ENCODE measurements at regions not wholly inside any gene's neighbourhood (a gene's known extent, or its start where the extent isn't known, plus 50 kb on each side); places are given as distances from the start of the nearest gene placed in this dataset.

DNA sequence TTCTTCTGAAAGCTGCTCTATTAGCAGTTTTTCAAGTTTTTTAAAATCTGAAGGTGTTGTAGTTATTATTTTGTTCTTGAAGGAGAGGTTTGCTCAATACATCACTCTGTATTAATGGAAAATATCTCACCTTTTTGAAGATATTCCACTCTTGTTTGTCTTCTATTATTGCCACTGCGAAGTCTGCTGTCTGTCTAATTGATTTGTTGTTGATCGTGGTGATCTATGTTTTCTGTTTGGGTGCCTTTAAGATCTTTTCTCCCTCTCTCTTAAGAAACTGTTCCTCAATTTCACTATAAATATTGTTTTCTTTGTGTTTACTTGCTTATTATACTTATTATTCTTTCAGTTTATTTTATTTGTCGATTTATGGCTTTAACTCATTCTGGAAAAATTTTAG is 64.9 kb upstream of the FZD8 start:
- TF ChIP-seq POLR2AphosphoS5 (IDR thresholded peaks at IDR 0.05; ENCODE audit: low read depth, low read length) (no peak), CTCF (IDR thresholded peaks at IDR 0.05; ENCODE audit: control extremely low read depth in 1 of 3, insufficient read depth in 1 of 3, low read depth in 1 of 3, low read length in 3 of 3) (no peak), TAF1 (IDR thresholded peaks at IDR 0.05; ENCODE audit: low read depth, low read length) (no peak), JUND (IDR thresholded peaks at IDR 0.05; ENCODE audit: low read length) (no peak), EP300 (IDR thresholded peaks at IDR 0.05; ENCODE audit: borderline replicate concordance in 1 of 2, low read depth in 2 of 2, low read length in 2 of 2) (no peak), ZNF274 (IDR thresholded peaks at IDR 0.05; ENCODE audit: borderline replicate concordance, extremely low read depth, low read length) (no peak), EZH2 (IDR thresholded peaks at IDR 0.05; ENCODE audit: low read depth, low read length, severe bottlenecking) (no peak), CEBPB (IDR thresholded peaks at IDR 0.05; ENCODE audit: low read depth, low read length) (no peak), POLR2A (IDR thresholded peaks at IDR 0.05; ENCODE audit: control extremely low read depth in 1 of 2, low read depth in 2 of 2, low read length in 2 of 2) (no peak), SP1 (IDR thresholded peaks at IDR 0.05; ENCODE audit: low read depth, low read length) (no peak), YY1 (IDR thresholded peaks at IDR 0.05; ENCODE audit: low read depth, low read length) (no peak), RAD21 (IDR thresholded peaks at IDR 0.05 in 1 of 2, conservative IDR thresholded peaks at IDR 0.05 in 1 of 2; ENCODE audit: low read depth in 2 of 2, low read length in 2 of 2) (no peak)
- TF ChIP-seq, protein P1, sequence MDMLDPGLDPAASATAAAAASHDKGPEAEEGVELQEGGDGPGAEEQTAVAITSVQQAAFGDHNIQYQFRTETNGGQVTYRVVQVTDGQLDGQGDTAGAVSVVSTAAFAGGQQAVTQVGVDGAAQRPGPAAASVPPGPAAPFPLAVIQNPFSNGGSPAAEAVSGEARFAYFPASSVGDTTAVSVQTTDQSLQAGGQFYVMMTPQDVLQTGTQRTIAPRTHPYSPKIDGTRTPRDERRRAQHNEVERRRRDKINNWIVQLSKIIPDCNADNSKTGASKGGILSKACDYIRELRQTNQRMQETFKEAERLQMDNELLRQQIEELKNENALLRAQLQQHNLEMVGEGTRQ (IDR thresholded peaks at IDR 0.05; ENCODE audit: low read length): no peak
